GM23338 (cell line): ENCODE measurements at regions not wholly inside any gene's neighbourhood (a gene's known extent, or its start where the extent isn't known, plus 50 kb on each side); places are given as distances from the start of the nearest gene placed in this dataset.

Experiments used
- ATAC-seq: fragments of 200-7000 bp; cut with Tn5 transposase; 3 replicates; pipeline ENCODE4 v1.9.1; 2020
- DNase-seq: peaks from one replicate; pipeline ENCODE4 v3.0.0-alpha.2; 2015; ENCODE audit warnings: low spot score
- H2AFZ ChIP-seq: fragments of 200-600 bp; sonication (generic); 2 replicates; pipeline ENCODE4 v1.8.0; 2016; ENCODE audit warnings: antibody characterized with exemption, mild to moderate bottlenecking, moderate library complexity
- H3F3A ChIP-seq: fragments of 200-600 bp; sonication (generic); replicated peaks from 2 replicates; pipeline ENCODE4 v1.8.0; 2017; ENCODE audit warnings: antibody characterized with exemption, mixed run types, low read depth
- H3K27ac ChIP-seq: fragments of 200-600 bp; sonication (generic); 2 replicates; pipeline ENCODE4 v1.6.1; 2016; ENCODE audit warnings: low read depth
- H3K27me3 ChIP-seq: fragments of 200-600 bp; sonication (generic); 2 replicates; pipeline ENCODE4 v1.8.0; 2016; ENCODE audit warnings: mild to moderate bottlenecking, mixed run types, moderate library complexity; ENCODE audit not compliant: insufficient read depth
- H3K36me3 ChIP-seq: fragments of 200-600 bp; sonication (generic); 2 replicates; pipeline ENCODE4 v1.8.0; 2016; ENCODE audit warnings: mild to moderate bottlenecking; ENCODE audit not compliant: insufficient read depth
- H3K4me1 ChIP-seq: fragments of 200-600 bp; sonication (generic); 2 replicates; pipeline ENCODE4 v1.8.0; 2016; ENCODE audit warnings: mild to moderate bottlenecking, moderate library complexity; ENCODE audit not compliant: insufficient read depth
- H3K4me2 ChIP-seq: fragments of 200-600 bp; sonication (generic); 2 replicates; pipeline ENCODE4 v1.7.1; 2017; ENCODE audit warnings: mixed run types
- H3K4me3 ChIP-seq: fragments of 200-600 bp; sonication (generic); 2 replicates; pipeline ENCODE4 v1.6.1; 2016; ENCODE audit warnings: mixed run types
- H3K79me2 ChIP-seq: fragments of 200-600 bp; sonication (generic); replicated peaks from 2 replicates; pipeline ENCODE4 v1.8.0; 2017; ENCODE audit warnings: mild to moderate bottlenecking; ENCODE audit not compliant: insufficient read depth
- H3K9me2 ChIP-seq: fragments of 200-600 bp; sonication (generic); 2 replicates; pipeline ENCODE4 v1.8.0; 2017; ENCODE audit not compliant: insufficient read depth
- H4K20me1 ChIP-seq: fragments of 200-600 bp; sonication (generic); replicated peaks from 2 replicates; pipeline ENCODE4 v1.8.0; 2017; ENCODE audit warnings: mild to moderate bottlenecking; ENCODE audit not compliant: insufficient read depth
- H3K27ac Mint-ChIP-seq: 2 replicates; pipeline ENCODE4 v1.8.0; 2020; ENCODE audit warnings: inconsistent platforms, mild to moderate bottlenecking, moderate library complexity, mixed read lengths
- H3K27me3 Mint-ChIP-seq: 3 replicates; pipeline ENCODE4 v1.8.0; 2022; ENCODE audit warnings: low read depth, mild to moderate bottlenecking, moderate library complexity, mixed read lengths, inconsistent platforms; ENCODE audit not compliant: insufficient read depth, poor library complexity
- H3K36me3 Mint-ChIP-seq: 3 replicates; pipeline ENCODE4 v1.8.0; 2021; ENCODE audit warnings: low read depth, mild to moderate bottlenecking, inconsistent platforms, moderate library complexity, mixed read lengths
- H3K4me1 Mint-ChIP-seq: 3 replicates; pipeline ENCODE4 v1.8.0; 2020; ENCODE audit warnings: mild to moderate bottlenecking, inconsistent platforms, mixed read lengths
- H3K4me3 Mint-ChIP-seq: 3 replicates; pipeline ENCODE4 v1.8.0; 2021; ENCODE audit warnings: moderate library complexity, mild to moderate bottlenecking, inconsistent platforms, mixed read lengths
- H3K9me3 Mint-ChIP-seq: 3 replicates; pipeline ENCODE4 v1.8.0; 2020; ENCODE audit warnings: moderate library complexity, mild to moderate bottlenecking, inconsistent platforms, mixed read lengths
- CREB1 ChIP-seq: fragments of 250-450 bp; sonication (Bioruptor Pico); IDR thresholded peaks from 2 replicates; pipeline ENCODE4 v1.5.0; 2020; ENCODE audit warnings: low read depth, mild to moderate bottlenecking, moderate library complexity
- CTCF ChIP-seq, 2 experiments: fragments of 200-600 bp in 1 of 2; sonication (generic) in 1 of 2; conservative IDR thresholded peaks; 2 replicates each; pipeline versions ENCODE4 v1.5.1 to v1.6.1; 2016 to 2017; ENCODE audit warnings: antibody characterized with exemption in 2 of 2, low read depth in 2 of 2, mild to moderate bottlenecking in 2 of 2, moderate library complexity in 1 of 2
- EZH2 ChIP-seq: fragments of 200-600 bp; sonication (generic); IDR thresholded peaks from one replicate; pipeline ENCODE4 v1.8.0; 2017; ENCODE audit warnings: antibody characterized with exemption, mild to moderate bottlenecking, low read depth; ENCODE audit not compliant: unreplicated experiment
- EZH2phosphoT487 ChIP-seq: fragments of 200-600 bp; sonication (generic); IDR thresholded peaks from one replicate; pipeline ENCODE4 v1.8.1; 2018; ENCODE audit warnings: antibody characterized with exemption; ENCODE audit not compliant: unreplicated experiment
- JUNB ChIP-seq: IDR thresholded peaks from one replicate; pipeline ENCODE4 v1.6.1; 2016; ENCODE audit warnings: antibody characterized with exemption; ENCODE audit not compliant: unreplicated experiment
- NANOG ChIP-seq: IDR thresholded peaks from 2 replicates; pipeline ENCODE4 v1.6.1; 2016; ENCODE audit warnings: antibody characterized with exemption, borderline replicate concordance
- POLR2AphosphoS5 ChIP-seq: IDR thresholded peaks from 2 replicates; pipeline ENCODE4 v1.6.1; 2016; ENCODE audit warnings: antibody characterized with exemption, low read depth
- REST ChIP-seq: IDR thresholded peaks from one replicate; pipeline ENCODE4 v1.6.1; 2018; ENCODE audit warnings: antibody characterized with exemption; ENCODE audit not compliant: unreplicated experiment
- STAT1 ChIP-seq: IDR thresholded peaks from one replicate; pipeline ENCODE4 v1.6.1; 2016; ENCODE audit warnings: antibody characterized with exemption; ENCODE audit not compliant: unreplicated experiment
- ZNF114 ChIP-seq: fragments of 250-450 bp; sonication (Bioruptor Pico); IDR thresholded peaks from 2 replicates; pipeline ENCODE4 v1.5.0; 2020; ENCODE audit warnings: mild to moderate bottlenecking, moderate library complexity
- ZNF331 ChIP-seq: fragments of 250-450 bp; sonication (Bioruptor Pico); IDR thresholded peaks from 2 replicates; pipeline ENCODE4 v1.5.0; 2020; ENCODE audit warnings: low read depth, mild to moderate bottlenecking, moderate library complexity
- ZNF462 ChIP-seq: fragments of 250-450 bp; sonication (Bioruptor Pico); IDR thresholded peaks from 2 replicates; pipeline ENCODE4 v1.5.0; 2020; ENCODE audit warnings: mild to moderate bottlenecking, moderate library complexity
- TF ChIP-seq, protein P1 (sequence below): IDR thresholded peaks from 2 replicates; pipeline ENCODE4 v1.6.1; 2016; ENCODE audit warnings: antibody characterized with exemption

DNA sequence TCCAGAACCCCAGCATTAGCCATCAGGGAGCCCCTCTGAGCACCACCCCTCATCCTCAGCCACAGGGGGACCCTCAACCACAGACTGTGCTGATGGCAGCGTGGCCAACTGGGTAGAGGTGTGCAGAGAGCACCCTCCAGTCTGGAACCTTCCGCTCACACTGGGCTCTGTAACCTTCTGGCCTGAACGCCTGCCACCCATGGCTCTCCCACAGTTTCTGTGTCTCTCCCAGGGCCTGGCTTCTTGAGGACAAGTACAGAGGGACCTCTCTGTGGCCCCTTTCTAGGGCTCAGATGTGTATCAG is 503.0 kb upstream of the MGMT start:
- no peak overlapping the region for H3K4me2 ChIP-seq
- Mint-ChIP-seq H3K27ac (no peak overlapping the region), H3K9me3 (peaks cover 8% of the 10 kb centered on the region; the same call in 1 of the 3 replicates), H3K4me1 (no peaks in the 10 kb centered on the region; the same call in 2 of the 3 replicates), H3K27me3 (peaks cover 2% of the 10 kb centered on the region), H3K36me3 (no peaks in the 10 kb centered on the region; the same call in 2 of the 3 replicates), H3K4me3 (no peak overlapping the region)
- no peaks in the 10 kb centered on the region; the same call in 1 of the 2 replicates for H3K36me3 ChIP-seq
- H3K79me2 ChIP-seq = no peaks in the 10 kb centered on the region
- H3K4me3 ChIP-seq = no peak overlapping the region
- H2AFZ ChIP-seq = no peak overlapping the region
- no peaks in the 10 kb centered on the region for H3K27me3 ChIP-seq
- DNase-seq (no peak), ATAC-seq (no peak)
- H3K27ac ChIP-seq = no peak overlapping the region
- H4K20me1 ChIP-seq = no peaks in the 10 kb centered on the region
- no peaks in the 10 kb centered on the region for H3F3A ChIP-seq
- no peaks in the 10 kb centered on the region for H3K4me1 ChIP-seq
- TF ChIP-seq EZH2phosphoT487 = no peak
- TF ChIP-seq EZH2 = no peak
- no peak for TF ChIP-seq CTCF (conservative IDR thresholded peaks at IDR 0.05; ENCODE audit: low read depth in 2 of 2)
- TF ChIP-seq STAT1 = no peak
- TF ChIP-seq POLR2AphosphoS5 = no peak
- no peak for TF ChIP-seq ZNF114 (CRISPR knock-in tag)
- TF ChIP-seq JUNB = no peak
- no peak for TF ChIP-seq ZNF462 (CRISPR knock-in tag)
- no peak for TF ChIP-seq NANOG
- TF ChIP-seq CREB1 = no peak
- no peak for TF ChIP-seq REST
- TF ChIP-seq ZNF331 (CRISPR knock-in tag) = no peak
- TF ChIP-seq, protein P1, sequence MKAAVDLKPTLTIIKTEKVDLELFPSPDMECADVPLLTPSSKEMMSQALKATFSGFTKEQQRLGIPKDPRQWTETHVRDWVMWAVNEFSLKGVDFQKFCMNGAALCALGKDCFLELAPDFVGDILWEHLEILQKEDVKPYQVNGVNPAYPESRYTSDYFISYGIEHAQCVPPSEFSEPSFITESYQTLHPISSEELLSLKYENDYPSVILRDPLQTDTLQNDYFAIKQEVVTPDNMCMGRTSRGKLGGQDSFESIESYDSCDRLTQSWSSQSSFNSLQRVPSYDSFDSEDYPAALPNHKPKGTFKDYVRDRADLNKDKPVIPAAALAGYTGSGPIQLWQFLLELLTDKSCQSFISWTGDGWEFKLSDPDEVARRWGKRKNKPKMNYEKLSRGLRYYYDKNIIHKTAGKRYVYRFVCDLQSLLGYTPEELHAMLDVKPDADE = no peak
- no peaks in the 10 kb centered on the region for H3K9me2 ChIP-seq
